PC-3 (cell line): ENCODE measurements at regions not wholly inside any gene's neighbourhood (a gene's known extent, or its start where the extent isn't known, plus 50 kb on each side); places are given as distances from the start of the nearest gene placed in this dataset.

Source experiments
- ATAC-seq: fragments of 200-7000 bp; cut with Tn5 transposase; 2 replicates; pipeline ENCODE4 v1.9.1; 2020; ENCODE audit warnings: mild to moderate bottlenecking, moderate library complexity
- BruUV-seq: library from RNA; stranded (reverse); fragments of 400-500 nt; replicated peaks from 2 replicates; lab custom pipeline; 2021; lab: Mats Ljungman, UMichigan
- CTCF ChIA-PET: fragments of 300-600 bp; sonication (Branson Sonifier 250); formaldehyde crosslinking; loops from one replicate; lab custom pipeline; 2022; ENCODE audit warnings: antibody characterized with exemption; lab: Charles Lee
- POLR2A ChIA-PET: fragments of 300-600 bp; sonication (Branson Sonifier 250); formaldehyde crosslinking; loops from one replicate; lab custom pipeline; 2022; ENCODE audit warnings: antibody characterized with exemption; ENCODE audit not compliant: unreplicated experiment; lab: Charles Lee
- DNase-seq: peaks from one replicate; pipeline ENCODE4 v3.0.0-alpha.2; 2015
- H2AFZ ChIP-seq: fragments of 300-600 bp; sonication (generic); 2 replicates; pipeline ENCODE4 v1.6.0; 2016; ENCODE audit warnings: antibody characterized with exemption, low read length
- H3F3A ChIP-seq: fragments of 300-600 bp; sonication (generic); one replicate; pipeline ENCODE4 v1.6.0; 2017; ENCODE audit warnings: antibody characterized with exemption, low read length, control low read depth, mild to moderate bottlenecking; ENCODE audit not compliant: unreplicated experiment
- H3K27ac ChIP-seq: fragments of 300-600 bp; sonication (generic); 2 replicates; pipeline ENCODE4 v1.5.1; 2016; ENCODE audit warnings: mild to moderate bottlenecking, low read length
- H3K27me3 ChIP-seq: fragments of 300-600 bp; sonication (generic); 2 replicates; pipeline ENCODE4 v1.6.1; 2016; ENCODE audit warnings: low read length, mixed read lengths
- H3K36me3 ChIP-seq: fragments of 300-600 bp; sonication (generic); 2 replicates; pipeline ENCODE4 v1.6.1; 2016; ENCODE audit warnings: low read depth, mixed run types, low read length, mixed read lengths
- H3K4me1 ChIP-seq: fragments of 300-600 bp; sonication (generic); 2 replicates; pipeline ENCODE4 v1.5.1; 2016; ENCODE audit warnings: low read length; ENCODE audit not compliant: insufficient read depth
- H3K4me2 ChIP-seq: fragments of 300-600 bp; sonication (generic); 2 replicates; pipeline ENCODE4 v1.6.0; 2016; ENCODE audit warnings: low read length
- H3K4me3 ChIP-seq: fragments of 300-600 bp; sonication (generic); 2 replicates; pipeline ENCODE4 v1.5.1; 2016; ENCODE audit warnings: mild to moderate bottlenecking, low read length, mixed read lengths
- H3K79me2 ChIP-seq: fragments of 300-600 bp; sonication (generic); 2 replicates; pipeline ENCODE4 v1.6.1; 2017; ENCODE audit warnings: low read length, mixed read lengths
- H3K9ac ChIP-seq: fragments of 300-600 bp; sonication (generic); 2 replicates; pipeline ENCODE4 v1.6.0; 2016; ENCODE audit warnings: mild to moderate bottlenecking, low read length
- H3K9me2 ChIP-seq: fragments of 300-600 bp; sonication (generic); replicated peaks from 2 replicates; pipeline ENCODE4 v1.6.1; 2016; ENCODE audit warnings: mixed run types, low read length, mixed read lengths
- H3K9me3 ChIP-seq: fragments of 300-600 bp; sonication (generic); 2 replicates; pipeline ENCODE4 v1.6.1; 2016; ENCODE audit warnings: low read length, mixed read lengths
- H4K20me1 ChIP-seq: fragments of 300-600 bp; sonication (generic); 2 replicates; pipeline ENCODE4 v1.6.1; 2016; ENCODE audit warnings: low read length, mixed read lengths
- CTCF ChIP-seq: fragments of 300-600 bp; sonication (generic); conservative IDR thresholded peaks from 2 replicates; pipeline ENCODE4 v1.5.1; 2017; ENCODE audit warnings: antibody characterized with exemption, low read depth, mild to moderate bottlenecking, low read length
- EZH2 ChIP-seq: fragments of 300-600 bp; sonication (generic); IDR thresholded peaks from one replicate; pipeline ENCODE4 v1.6.1; 2017; ENCODE audit warnings: antibody characterized with exemption, mild to moderate bottlenecking, low read length; ENCODE audit not compliant: unreplicated experiment
- EZH2phosphoT487 ChIP-seq: fragments of 300-600 bp; sonication (generic); IDR thresholded peaks from 2 replicates; pipeline ENCODE4 v1.6.1; 2018; ENCODE audit warnings: mild to moderate bottlenecking, antibody characterized with exemption, low read length, borderline replicate concordance
- intact Hi-C: fragments of 100-400 bp; cut with micrococcal nuclease; formaldehyde crosslinking; loops from 2 replicates; pipeline ENCODE4 v1.9.0; 2023

- CTCF ChIA-PET: interaction anchor here (1.3 kb wide), 1 partner anchor 73 kb away, joined by 3 read pairs; no protein-coding TSS in a partner anchor
- peak overlapping the region; percentile 40 for H3K4me2 ChIP-seq
- intact Hi-C loops: loop anchor here (1.0 to 10.0 kb wide), 2 partner anchors 73 to 596 kb away; no protein-coding TSS in a partner anchor
Observed at GRCh38 chr14:97180304-97181200, 383.4 kb downstream of the VRK1 start.

GRCh38 chr14:97185186-97185585 lies 388.0 kb downstream of the VRK1 start:
- Histone ChIP-seq H3K9ac (no peak overlapping the region), H3K27ac (no peak overlapping the region), H3K9me3 (no peaks in the 10 kb centered on the region), H3K9me2 (no peaks in the 10 kb centered on the region), H3K4me3 (no peak overlapping the region), H3K4me2 (no peak overlapping the region), H3K27me3 (no peaks in the 10 kb centered on the region; the same call in 1 of the 2 replicates), H3K79me2 (no peaks in the 10 kb centered on the region), H3K36me3 (no peaks in the 10 kb centered on the region), H3K4me1 (peaks cover 9% of the 10 kb centered on the region), H2AFZ (no peak overlapping the region), H4K20me1 (no peaks in the 10 kb centered on the region), H3F3A (no peaks in the 10 kb centered on the region)
- BruUV-seq: no TSS peak
- peak; percentile 37 for DNase-seq
- peak; percentile 37; the same call in 1 of the 2 replicates for ATAC-seq
- intact Hi-C loops: loop anchor here (10.0 kb wide), 1 partner anchor 600 kb away; no protein-coding TSS in a partner anchor
- ChIA-PET POLR2A (no interaction called here), CTCF (interaction anchor here (0.6 kb wide), 1 partner anchor 35 kb away, joined by 3 read pairs; no protein-coding TSS in a partner anchor)
- TF ChIP-seq EZH2: no peak
- peak; percentile 68 for TF ChIP-seq CTCF

More at GRCh38 chr14:97180304-97181200, 383.4 kb downstream of the VRK1 start:
- no peaks in the 10 kb centered on the region for H3K9me2 ChIP-seq
- peak; percentile 81 for ATAC-seq
- no peaks in the 10 kb centered on the region for H3F3A ChIP-seq
- peak overlapping the region; percentile 77 for H3K27ac ChIP-seq
- peak; percentile 70 for TF ChIP-seq CTCF
- TF ChIP-seq EZH2phosphoT487: no peak
- H3K9ac ChIP-seq: peak overlapping the region; percentile 62
- no peak overlapping the region for H3K4me3 ChIP-seq
- no peaks in the 10 kb centered on the region for H4K20me1 ChIP-seq
- no peaks in the 10 kb centered on the region for H3K9me3 ChIP-seq
- no peaks in the 10 kb centered on the region for H3K36me3 ChIP-seq
- POLR2A ChIA-PET: no interaction called here
- TSS peak; percentile 25 for BruUV-seq
- no peaks in the 10 kb centered on the region for H3K27me3 ChIP-seq
- DNase-seq: peak; percentile 92
- H3K4me1 ChIP-seq: peaks cover 40% of the 10 kb centered on the region
- peak overlapping the region; percentile 76 for H2AFZ ChIP-seq
- no peaks in the 10 kb centered on the region for H3K79me2 ChIP-seq
